HEK293 (cell line): ENCODE measurements at regions not wholly inside any gene's neighbourhood (a gene's known extent, or its start where the extent isn't known, plus 50 kb on each side); places are given as distances from the start of the nearest gene placed in this dataset.

Experiments
- CTCF ChIA-PET: fragments of 350-600 bp; formaldehyde crosslinking; extraction: SDS; loops from one replicate; lab custom pipeline; 2021; ENCODE audit warnings: antibody characterized with exemption; lab: Yijun Ruan, JAX
- POLR2A ChIA-PET: fragments of 300-600 bp; formaldehyde crosslinking; extraction: SDS; loops from one replicate; lab custom pipeline; 2020; ENCODE audit warnings: antibody characterized with exemption, inconsistent platforms; lab: Yijun Ruan, JAX
- H3K27ac ChIP-seq: fragments of 200-500 bp; sonication (Bioruptor generic); 2 replicates; pipeline ENCODE4 v1.5.1; 2014; ENCODE audit warnings: low read depth, low read length, control low read depth, inconsistent platforms; ENCODE audit errors: extremely low read depth
- H3K36me3 ChIP-seq, 2 experiments: fragments of 200-500 bp in 1 of 2; sonication (Bioruptor generic) in 1 of 2; 1 replicate in 1 of 2; 2 replicates in 1 of 2; pipeline ENCODE4 v1.5.1; 2014 to 2017; ENCODE audit warnings: inconsistent platforms in 2 of 2, low read length in 2 of 2; ENCODE audit not compliant: control insufficient read depth in 2 of 2, insufficient read depth in 1 of 2
- H3K4me1 ChIP-seq: fragments of 200-500 bp; sonication (Bioruptor generic); 2 replicates; pipeline ENCODE4 v1.5.1; 2014; ENCODE audit warnings: mild to moderate bottlenecking, low read length, inconsistent platforms; ENCODE audit not compliant: control insufficient read depth, insufficient read depth
- H3K4me3 ChIP-seq: 2 replicates; pipeline ENCODE4 v1.5.1; 2011; ENCODE audit warnings: low read depth, mild to moderate bottlenecking, control low read depth, low read length, moderate library complexity
- H3K9me3 ChIP-seq: fragments of 200-500 bp; sonication (Bioruptor generic); 2 replicates; pipeline ENCODE4 v1.5.1; 2014; ENCODE audit warnings: low read depth, low read length, inconsistent platforms; ENCODE audit not compliant: control insufficient read depth, insufficient read depth
- BCL11A ChIP-seq: fragments of 450-650 bp; formaldehyde crosslinking; IDR thresholded peaks from 2 replicates; pipeline ENCODE4 v1.5.1; 2016; ENCODE audit warnings: low read depth, missing biosample characterization, missing genetic modification characterization
- GFI1B ChIP-seq: fragments of 450-650 bp; formaldehyde crosslinking; IDR thresholded peaks from 2 replicates; pipeline ENCODE4 v1.5.1; 2016; ENCODE audit warnings: missing biosample characterization, missing genetic modification characterization
- KLF1 ChIP-seq: fragments of 450-650 bp; formaldehyde crosslinking; IDR thresholded peaks from 2 replicates; pipeline ENCODE4 v1.5.1; 2016; ENCODE audit warnings: missing biosample characterization, missing genetic modification characterization
- OSR2 ChIP-seq: fragments of 450-650 bp; formaldehyde crosslinking; IDR thresholded peaks from 2 replicates; pipeline ENCODE4 v1.5.1; 2016; ENCODE audit warnings: missing biosample characterization, missing genetic modification characterization
- YY1 ChIP-seq: fragments of 450-650 bp; formaldehyde crosslinking; IDR thresholded peaks from 2 replicates; pipeline ENCODE4 v1.5.1; 2018; ENCODE audit warnings: missing biosample characterization, missing genetic modification characterization
- ZBTB17 ChIP-seq: fragments of 450-650 bp; formaldehyde crosslinking; IDR thresholded peaks from 2 replicates; pipeline ENCODE4 v1.5.1; 2016; ENCODE audit warnings: missing biosample characterization, missing genetic modification characterization
- ZBTB21 ChIP-seq: fragments of 450-650 bp; formaldehyde crosslinking; IDR thresholded peaks from 2 replicates; pipeline ENCODE4 v1.5.1; 2017; ENCODE audit warnings: missing biosample characterization, missing genetic modification characterization
- ZIC2 ChIP-seq: fragments of 450-650 bp; formaldehyde crosslinking; IDR thresholded peaks from 2 replicates; pipeline ENCODE4 v1.5.1; 2016; ENCODE audit warnings: missing biosample characterization, missing genetic modification characterization
- ZNF175 ChIP-seq: fragments of 450-650 bp; formaldehyde crosslinking; IDR thresholded peaks from 2 replicates; pipeline ENCODE4 v1.5.1; 2016; ENCODE audit warnings: missing biosample characterization, missing genetic modification characterization
- ZNF248 ChIP-seq: fragments of 450-650 bp; formaldehyde crosslinking; IDR thresholded peaks from 2 replicates; pipeline ENCODE4 v1.5.1; 2017; ENCODE audit warnings: missing biosample characterization, missing genetic modification characterization
- ZNF335 ChIP-seq: fragments of 450-650 bp; formaldehyde crosslinking; conservative IDR thresholded peaks from 2 replicates; pipeline ENCODE4 v1.5.1; 2016; ENCODE audit warnings: missing biosample characterization, missing genetic modification characterization
- ZNF488 ChIP-seq: fragments of 450-650 bp; formaldehyde crosslinking; IDR thresholded peaks from 2 replicates; pipeline ENCODE4 v1.5.1; 2016; ENCODE audit warnings: missing biosample characterization, missing genetic modification characterization
- ZNF518A ChIP-seq: fragments of 450-650 bp; formaldehyde crosslinking; conservative IDR thresholded peaks from 2 replicates; pipeline ENCODE4 v1.5.1; 2016; ENCODE audit warnings: low read depth, missing biosample characterization, missing genetic modification characterization
- ZNF623 ChIP-seq: fragments of 450-650 bp; formaldehyde crosslinking; IDR thresholded peaks from 2 replicates; pipeline ENCODE4 v1.5.1; 2016; ENCODE audit warnings: missing biosample characterization, missing genetic modification characterization
- ZNF629 ChIP-seq: fragments of 450-650 bp; formaldehyde crosslinking; IDR thresholded peaks from 2 replicates; pipeline ENCODE4 v1.5.1; 2017; ENCODE audit warnings: missing biosample characterization, missing genetic modification characterization
- ZNF645 ChIP-seq: fragments of 450-650 bp; formaldehyde crosslinking; IDR thresholded peaks from 2 replicates; pipeline ENCODE4; 2016; ENCODE audit warnings: missing biosample characterization, missing genetic modification characterization
- ZNF785 ChIP-seq: fragments of 450-650 bp; formaldehyde crosslinking; IDR thresholded peaks from 2 replicates; pipeline ENCODE4 v1.5.1; 2016; ENCODE audit warnings: missing biosample characterization, missing genetic modification characterization
- TF ChIP-seq, protein P1 (sequence below): fragments of 450-650 bp; formaldehyde crosslinking; IDR thresholded peaks from 2 replicates; pipeline ENCODE4 v1.5.1; 2016; ENCODE audit warnings: missing biosample characterization, missing genetic modification characterization, borderline replicate concordance
- TF ChIP-seq, protein P2 (sequence below): fragments of 450-650 bp; formaldehyde crosslinking; IDR thresholded peaks from 2 replicates; pipeline ENCODE4 v1.5.1; 2016; ENCODE audit warnings: missing biosample characterization, missing genetic modification characterization
- TF ChIP-seq, protein P3 (sequence below): fragments of 450-650 bp; formaldehyde crosslinking; IDR thresholded peaks from 2 replicates; pipeline ENCODE4 v1.5.1; 2016; ENCODE audit warnings: missing biosample characterization, missing genetic modification characterization, low read depth

GRCh38 chr19:30881930-30882329, 467.3 kb downstream of the TSHZ3 start:
- CTCF ChIA-PET, result interaction anchor here (2.0 kb wide), 1 partner anchor 9 kb away, joined by 6 read pairs; no protein-coding TSS in a partner anchor
- TF ChIP-seq ZNF175 (no peak), ZIC2 (tag by site-specific recombination) (no peak), ZNF488 (tag by site-specific recombination) (no peak), GFI1B (tag by site-specific recombination) (no peak), ZNF623 (tag by site-specific recombination) (no peak), ZNF645 (tag by site-specific recombination) (no peak), ZNF335 (tag by site-specific recombination) (0 out of 2 replicates have a peak, but pooled peaks have one; percentile 32), BCL11A (tag by site-specific recombination) (no peak), OSR2 (no peak)
- no peaks in the 10 kb centered on the region; the same call in 1 of the 2 replicates for H3K9me3 ChIP-seq
- POLR2A ChIA-PET, result no interaction called here
- H3K36me3 ChIP-seq, result no peaks in the 10 kb centered on the region
- no peaks in the 10 kb centered on the region for H3K4me1 ChIP-seq
- no peak overlapping the region for H3K4me3 ChIP-seq
- no peak overlapping the region for H3K27ac ChIP-seq

GRCh38 chr19:30881281-30881680, 468.0 kb downstream of the TSHZ3 start:
- Histone ChIP-seq H3K4me3 (no peak overlapping the region), H3K27ac (no peak overlapping the region), H3K9me3 (no peaks in the 10 kb centered on the region; the same call in 1 of the 2 replicates), H3K4me1 (no peaks in the 10 kb centered on the region), H3K36me3 (no peaks in the 10 kb centered on the region)
- TF ChIP-seq, protein P1, sequence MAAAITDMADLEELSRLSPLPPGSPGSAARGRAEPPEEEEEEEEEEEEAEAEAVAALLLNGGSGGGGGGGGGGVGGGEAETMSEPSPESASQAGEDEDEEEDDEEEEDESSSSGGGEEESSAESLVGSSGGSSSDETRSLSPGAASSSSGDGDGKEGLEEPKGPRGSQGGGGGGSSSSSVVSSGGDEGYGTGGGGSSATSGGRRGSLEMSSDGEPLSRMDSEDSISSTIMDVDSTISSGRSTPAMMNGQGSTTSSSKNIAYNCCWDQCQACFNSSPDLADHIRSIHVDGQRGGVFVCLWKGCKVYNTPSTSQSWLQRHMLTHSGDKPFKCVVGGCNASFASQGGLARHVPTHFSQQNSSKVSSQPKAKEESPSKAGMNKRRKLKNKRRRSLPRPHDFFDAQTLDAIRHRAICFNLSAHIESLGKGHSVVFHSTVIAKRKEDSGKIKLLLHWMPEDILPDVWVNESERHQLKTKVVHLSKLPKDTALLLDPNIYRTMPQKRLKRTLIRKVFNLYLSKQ (tag by site-specific recombination), result no peak
- peak; percentile 73 for TF ChIP-seq KLF1 (tag by site-specific recombination)
- TF ChIP-seq ZIC2 (tag by site-specific recombination), result no peak
- TF ChIP-seq, protein P2, sequence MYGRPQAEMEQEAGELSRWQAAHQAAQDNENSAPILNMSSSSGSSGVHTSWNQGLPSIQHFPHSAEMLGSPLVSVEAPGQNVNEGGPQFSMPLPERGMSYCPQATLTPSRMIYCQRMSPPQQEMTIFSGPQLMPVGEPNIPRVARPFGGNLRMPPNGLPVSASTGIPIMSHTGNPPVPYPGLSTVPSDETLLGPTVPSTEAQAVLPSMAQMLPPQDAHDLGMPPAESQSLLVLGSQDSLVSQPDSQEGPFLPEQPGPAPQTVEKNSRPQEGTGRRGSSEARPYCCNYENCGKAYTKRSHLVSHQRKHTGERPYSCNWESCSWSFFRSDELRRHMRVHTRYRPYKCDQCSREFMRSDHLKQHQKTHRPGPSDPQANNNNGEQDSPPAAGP (tag by site-specific recombination), result 0 out of 2 replicates have a peak, but pooled peaks have one; percentile 36
- POLR2A ChIA-PET, result no interaction called here
- CTCF ChIA-PET, result interaction anchor here (2.0 kb wide), 1 partner anchor 8 kb away, joined by 6 read pairs; no protein-coding TSS in a partner anchor

DNA sequence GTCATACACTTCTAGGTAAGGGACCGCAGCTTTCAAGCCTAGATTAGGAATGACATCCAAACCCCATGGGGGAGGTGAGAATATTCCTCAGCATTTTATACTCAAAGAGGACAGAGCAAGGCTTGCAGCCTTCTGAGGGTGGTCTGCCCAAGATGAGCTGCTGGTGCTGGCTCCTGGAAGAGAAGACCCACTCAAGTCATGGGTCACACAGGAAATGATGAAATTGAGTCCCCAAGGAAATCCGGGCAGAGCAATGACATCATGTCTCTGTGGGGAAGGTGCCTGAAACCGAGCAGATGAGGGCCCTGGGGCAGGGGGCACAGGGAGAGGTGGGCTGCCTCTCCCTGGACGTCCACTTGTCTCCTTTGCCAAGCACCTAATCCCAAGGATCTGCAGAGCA, 468.7 kb downstream of the TSHZ3 start:
- CTCF ChIA-PET, result interaction anchor here (0.5 to 1.2 kb wide), 2 partner anchors 10 to 1471 kb away, joined by 3 read pairs; no protein-coding TSS in a partner anchor
- H3K4me3 ChIP-seq, result no peak overlapping the region

More for the DNA sequence above, 468.7 kb downstream of the TSHZ3 start:
- H3K36me3 ChIP-seq, result no peaks in the 10 kb centered on the region
- H3K27ac ChIP-seq, result no peak overlapping the region
- no peaks in the 10 kb centered on the region; the same call in 1 of the 2 replicates for H3K9me3 ChIP-seq
- no peaks in the 10 kb centered on the region for H3K4me1 ChIP-seq
- TF ChIP-seq ZBTB17 (tag by site-specific recombination) (peak; percentile 50; the same call in 1 of the 2 replicates), ZNF629 (tag by site-specific recombination) (0 out of 2 replicates have a peak, but pooled peaks have one; percentile 27), ZNF248 (no peak), ZBTB21 (tag by site-specific recombination) (peak; percentile 96), YY1 (tag by site-specific recombination) (no peak), ZNF518A (peak; percentile 38; the same call in 1 of the 2 replicates), ZNF785 (tag by site-specific recombination) (0 out of 2 replicates have a peak, but pooled peaks have one; percentile 4)
- TF ChIP-seq, protein P3, sequence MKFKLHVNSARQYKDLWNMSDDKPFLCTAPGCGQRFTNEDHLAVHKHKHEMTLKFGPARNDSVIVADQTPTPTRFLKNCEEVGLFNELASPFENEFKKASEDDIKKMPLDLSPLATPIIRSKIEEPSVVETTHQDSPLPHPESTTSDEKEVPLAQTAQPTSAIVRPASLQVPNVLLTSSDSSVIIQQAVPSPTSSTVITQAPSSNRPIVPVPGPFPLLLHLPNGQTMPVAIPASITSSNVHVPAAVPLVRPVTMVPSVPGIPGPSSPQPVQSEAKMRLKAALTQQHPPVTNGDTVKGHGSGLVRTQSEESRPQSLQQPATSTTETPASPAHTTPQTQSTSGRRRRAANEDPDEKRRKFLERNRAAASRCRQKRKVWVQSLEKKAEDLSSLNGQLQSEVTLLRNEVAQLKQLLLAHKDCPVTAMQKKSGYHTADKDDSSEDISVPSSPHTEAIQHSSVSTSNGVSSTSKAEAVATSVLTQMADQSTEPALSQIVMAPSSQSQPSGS (tag by site-specific recombination), result peak; percentile 77
- TF ChIP-seq, all 188 proteins: peak for 6
- POLR2A ChIA-PET, result interaction anchor here (0.6 kb wide), 1 partner anchor 458 kb away, joined by 3 read pairs; no protein-coding TSS in a partner anchor
